ENCODE measurements at regions not wholly inside any gene's neighbourhood (a gene's known extent, or its start where the extent isn't known, plus 50 kb on each side); places are given as distances from the start of the nearest gene placed in this dataset.
"Not testable (repeated sequence)": the region's sequence is repeated elsewhere in the genome, so short reads cannot be mapped to it uniquely, and the experiment has no call there.

DNA sequence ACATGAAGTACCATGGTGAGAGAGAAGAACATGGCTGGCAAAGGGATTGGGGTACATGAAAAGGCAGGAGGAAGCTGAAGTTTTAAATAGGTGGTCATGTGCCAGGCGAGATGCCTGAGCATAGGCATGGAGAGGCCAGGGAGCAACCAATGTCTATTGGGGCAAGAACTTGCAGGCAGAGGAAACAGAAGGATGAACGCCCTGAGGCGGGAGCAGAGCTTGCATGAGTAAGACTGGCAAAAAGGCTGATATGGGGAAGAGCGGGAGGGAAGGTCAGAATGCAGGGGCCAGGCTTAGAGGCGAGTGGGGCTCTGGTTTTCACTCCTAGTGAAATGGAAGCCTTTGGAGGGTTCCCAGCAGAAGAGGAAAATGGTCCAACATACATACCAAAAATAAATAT lies 52.5 kb upstream of the VSTM5 start:
- Mint-ChIP-seq H3K4me3 (no peak overlapping the region), H3K36me3 (no peaks in the 10 kb centered on the region), H3K4me1 (no peaks in the 10 kb centered on the region), H3K27me3 (peaks cover 9 to 52% (median 24%) of the 10 kb centered on the region in 3 donors), H3K27ac (peak overlapping the region in 1 of 6 donors; percentile 70), H3K9me3 (peaks cover 0 to 19% (median 8%) of the 10 kb centered on the region in 7 donors)
- no peak for ATAC-seq (ENCODE audit: low read depth in 2 of 2)
- no peak for DNase-seq

DNA sequence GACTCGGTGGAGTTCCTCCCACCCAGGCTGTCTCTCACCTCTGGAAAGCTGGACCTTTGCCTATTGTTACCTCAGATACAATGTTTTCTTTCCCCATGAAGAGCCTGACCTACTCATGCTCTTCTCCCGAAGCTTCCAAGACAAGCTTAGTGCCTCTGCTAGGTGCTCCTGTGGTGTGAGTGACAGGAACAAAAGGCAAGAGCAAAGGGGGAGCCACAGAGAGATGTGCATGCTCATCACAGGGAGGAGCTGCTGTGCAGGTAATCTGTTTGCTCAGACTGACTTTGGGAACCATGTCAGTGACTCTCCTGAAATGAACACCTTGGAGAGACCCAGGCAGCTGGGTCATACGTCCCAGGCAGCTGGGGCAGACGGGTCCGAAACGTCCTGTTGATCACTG lies 53.6 kb upstream of the VSTM5 start:
- Mint-ChIP-seq H3K27ac (no peak overlapping the region), H3K4me1 (no peaks in the 10 kb centered on the region), H3K36me3 (no peaks in the 10 kb centered on the region), H3K27me3 (peaks cover 5 to 41% (median 17%) of the 10 kb centered on the region in 3 donors), H3K9me3 (peaks cover 0 to 14% (median 6%) of the 10 kb centered on the region in 7 donors), H3K4me3 (no peak overlapping the region)
- ATAC-seq (ENCODE audit: low read depth in 2 of 2) (no peak), DNase-seq (no peak)

- H3K4me3 Mint-ChIP-seq: no peak overlapping the region
- peaks cover 0 to 9% (median 5%) of the 10 kb centered on the region in 7 donors for H3K9me3 Mint-ChIP-seq
- H3K4me1 Mint-ChIP-seq: no peaks in the 10 kb centered on the region
- DNase-seq: no peak
- no peak overlapping the region for H3K27ac Mint-ChIP-seq
- no peaks in the 10 kb centered on the region for H3K36me3 Mint-ChIP-seq
- peaks cover 5 to 35% (median 17%) of the 10 kb centered on the region in 3 donors for H3K27me3 Mint-ChIP-seq
- no peak for ATAC-seq (ENCODE audit: low read depth in 2 of 2)
Observed at GRCh38 chr11:93904716-93905115, 54.3 kb upstream of the VSTM5 start.

DNA sequence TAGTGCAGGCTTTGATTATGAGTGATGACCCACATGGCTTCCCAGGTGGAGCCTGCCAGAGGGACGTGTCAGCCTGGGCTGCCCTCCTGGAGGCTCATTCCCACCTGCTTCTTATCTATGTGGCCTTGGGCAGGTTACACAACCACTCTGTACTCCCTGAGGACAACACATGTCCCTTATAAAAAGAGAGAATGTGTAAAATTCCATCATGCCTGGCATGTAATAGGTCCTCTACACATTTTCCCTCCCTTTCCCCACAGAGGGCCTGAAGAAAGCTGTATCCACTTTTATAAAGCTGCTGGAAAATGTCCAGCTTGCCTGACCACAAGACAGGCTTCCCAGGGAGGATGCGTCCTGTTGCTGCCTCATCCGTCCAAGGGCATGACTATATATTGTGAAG lies 55.0 kb upstream of the VSTM5 start:
- Mint-ChIP-seq H3K27me3 (peaks cover 5 to 30% (median 17%) of the 10 kb centered on the region in 3 donors), H3K9me3 (peaks cover 0 to 8% (median 2%) of the 10 kb centered on the region in 7 donors), H3K4me3 (no peak overlapping the region), H3K4me1 (no peaks in the 10 kb centered on the region), H3K36me3 (no peaks in the 10 kb centered on the region), H3K27ac (no peak overlapping the region)
- no peak for ATAC-seq (ENCODE audit: low read depth in 2 of 2)
- no peak for DNase-seq

DNA sequence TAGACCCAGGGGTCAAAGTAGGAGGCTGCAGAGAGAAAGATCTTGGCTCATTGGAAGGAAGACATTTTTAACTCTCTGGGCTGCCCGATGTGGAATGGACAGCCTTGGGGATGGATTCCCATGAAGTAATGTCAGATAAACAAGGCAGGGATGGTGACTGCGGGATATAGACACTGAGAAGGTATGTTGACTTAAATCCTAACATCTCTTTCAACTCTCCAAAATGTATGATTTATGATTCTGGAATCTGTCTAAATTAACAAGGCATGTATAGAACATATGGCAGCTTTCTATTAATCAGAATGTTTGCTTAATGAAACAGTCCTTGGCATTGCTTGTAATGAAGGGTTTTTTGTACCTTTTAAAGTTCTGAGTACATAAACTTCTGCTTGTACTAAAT lies 56.1 kb upstream of the VSTM5 start:
- ATAC-seq (ENCODE audit: low read depth in 2 of 2): no peak
- H3K4me1 Mint-ChIP-seq: no peaks in the 10 kb centered on the region
- no peak for DNase-seq
- no peak overlapping the region for H3K4me3 Mint-ChIP-seq
- peaks cover 5 to 21% (median 17%) of the 10 kb centered on the region in 3 donors for H3K27me3 Mint-ChIP-seq
- H3K27ac Mint-ChIP-seq: no peak overlapping the region
- H3K9me3 Mint-ChIP-seq: peaks cover 0 to 2% (median 0%) of the 10 kb centered on the region in 7 donors
- H3K36me3 Mint-ChIP-seq: no peaks in the 10 kb centered on the region

GRCh38 chr11:93907901-93908300 lies 57.5 kb upstream of the VSTM5 start:
- ATAC-seq (ENCODE audit: low read depth in 2 of 2): no peak
- Mint-ChIP-seq H3K36me3 (no peaks in the 10 kb centered on the region), H3K27ac (no peak overlapping the region), H3K4me3 (peak overlapping the region in 1 of 8 donors; percentile 50), H3K27me3 (peaks cover under 1 to 16% (median 11%) of the 10 kb centered on the region in 3 donors), H3K4me1 (no peaks in the 10 kb centered on the region), H3K9me3 (no peaks in the 10 kb centered on the region)
- no peak for DNase-seq

DNA sequence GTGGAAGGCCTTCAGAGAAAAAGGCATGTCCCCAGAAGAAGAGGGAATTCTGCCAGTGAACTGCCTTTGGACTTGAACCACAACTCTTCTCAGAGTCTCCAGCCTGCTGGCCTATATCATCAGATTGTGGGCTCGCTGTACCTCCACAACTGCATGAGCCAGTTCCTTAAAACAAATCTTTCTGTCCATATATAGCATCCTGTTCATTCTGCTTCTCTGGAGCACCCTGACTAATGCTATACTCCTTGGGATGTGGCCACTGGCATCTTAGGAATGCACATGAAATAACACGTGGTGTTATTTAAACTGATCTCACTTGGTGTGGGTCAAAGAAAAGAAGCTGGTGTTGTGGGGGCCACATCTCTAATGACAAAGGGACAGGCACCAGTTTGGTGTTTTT lies 58.3 kb upstream of the VSTM5 start:
- ATAC-seq (ENCODE audit: low read depth in 2 of 2) (no peak), DNase-seq (no peak)
- Mint-ChIP-seq H3K4me3 (no peak overlapping the region), H3K4me1 (no peaks in the 10 kb centered on the region), H3K36me3 (no peaks in the 10 kb centered on the region), H3K27me3 (peaks cover 0 to 12% (median 5%) of the 10 kb centered on the region in 3 donors), H3K9me3 (no peaks in the 10 kb centered on the region), H3K27ac (no peak overlapping the region)

DNA sequence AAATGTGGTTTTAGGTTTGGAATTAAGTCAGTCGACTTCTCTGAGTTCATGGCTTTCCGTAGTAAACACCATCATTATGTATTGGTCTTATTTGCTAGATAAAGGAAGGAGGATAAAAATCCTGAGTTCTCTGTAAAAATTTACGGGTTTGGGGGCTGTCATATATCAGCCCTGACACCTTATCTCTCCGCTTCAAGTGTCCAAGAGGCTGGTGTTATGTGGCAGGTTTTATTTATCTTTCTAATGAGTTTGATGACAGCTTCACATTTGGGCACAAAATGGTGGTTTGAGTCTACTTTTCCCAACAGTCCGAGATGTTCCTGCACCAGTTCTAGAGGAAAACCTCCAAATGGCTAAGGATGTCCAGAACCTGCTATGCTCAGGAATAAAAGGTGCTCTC lies 67.3 kb upstream of the VSTM5 start:
- H3K27me3 Mint-ChIP-seq: peaks cover 24 to 59% (median 44%) of the 10 kb centered on the region in 3 donors
- no peak overlapping the region for H3K27ac Mint-ChIP-seq
- DNase-seq: no peak
- no peak for ATAC-seq (ENCODE audit: low read depth in 2 of 2)
- H3K4me1 Mint-ChIP-seq: peaks cover 0 to 4% (median 0%) of the 10 kb centered on the region in 3 donors
- no peak overlapping the region for H3K4me3 Mint-ChIP-seq
- peaks cover 0 to 10% (median 3%) of the 10 kb centered on the region in 7 donors for H3K9me3 Mint-ChIP-seq
- H3K36me3 Mint-ChIP-seq: peaks cover 0 to 6% of the 10 kb centered on the region in 2 donors

GRCh38 chr11:93921695-93922468 lies 71.5 kb upstream of the VSTM5 start:
- peak; percentile 0 for DNase-seq
- peaks cover 0 to 6% of the 10 kb centered on the region in 2 donors for H3K36me3 Mint-ChIP-seq
- H3K27me3 Mint-ChIP-seq: peaks cover 31 to 63% (median 47%) of the 10 kb centered on the region in 3 donors
- H3K4me3 Mint-ChIP-seq: no peak overlapping the region
- H3K27ac Mint-ChIP-seq: no peak overlapping the region
- ATAC-seq (ENCODE audit: low read depth in 2 of 2): no peak
- H3K4me1 Mint-ChIP-seq: peaks cover 0 to 4% (median 0%) of the 10 kb centered on the region in 3 donors
- peaks cover 0 to 26% (median 9%) of the 10 kb centered on the region in 7 donors for H3K9me3 Mint-ChIP-seq

GRCh38 chr11:93922830-93923229 lies 72.4 kb upstream of the VSTM5 start:
- Mint-ChIP-seq H3K27me3 (peaks cover 31 to 59% (median 38%) of the 10 kb centered on the region in 3 donors), H3K4me3 (no peak overlapping the region), H3K36me3 (peaks cover 0 to 6% of the 10 kb centered on the region in 2 donors), H3K4me1 (peaks cover 0 to 4% (median 0%) of the 10 kb centered on the region in 3 donors), H3K27ac (no peak overlapping the region), H3K9me3 (peaks cover 0 to 27% (median 11%) of the 10 kb centered on the region in 7 donors)
- DNase-seq (no peak), ATAC-seq (ENCODE audit: low read depth in 2 of 2) (no peak)

- H3K4me3 Mint-ChIP-seq; ATAC-seq (ENCODE audit: low read depth in 2 of 2); H3K27ac Mint-ChIP-seq; H3K4me1 Mint-ChIP-seq; DNase-seq; H3K36me3 Mint-ChIP-seq: not testable (repeated sequence)
- peaks cover 0 to 32% (median 11%) of the 10 kb centered on the region in 7 donors for H3K9me3 Mint-ChIP-seq
- peaks cover 8 to 34% (median 14%) of the 10 kb centered on the region in 3 donors for H3K27me3 Mint-ChIP-seq
Observed at GRCh38 chr11:93926099-93926498, 75.7 kb upstream of the VSTM5 start.

- H3K27ac Mint-ChIP-seq: no peak overlapping the region
- no peak overlapping the region for H3K4me3 Mint-ChIP-seq
- H3K27me3 Mint-ChIP-seq: peaks cover 5 to 22% (median 9%) of the 10 kb centered on the region in 3 donors
- H3K36me3 Mint-ChIP-seq: no peaks in the 10 kb centered on the region
- no peak for DNase-seq
- no peaks in the 10 kb centered on the region for H3K4me1 Mint-ChIP-seq
- no peak for ATAC-seq (ENCODE audit: low read depth in 2 of 2)
- H3K9me3 Mint-ChIP-seq: peaks cover 0 to 23% (median 11%) of the 10 kb centered on the region in 7 donors
Observed at GRCh38 chr11:93929407-93929806, 79.0 kb upstream of the VSTM5 start.

- H3K9me3 Mint-ChIP-seq: peaks cover 0 to 4% (median 0%) of the 10 kb centered on the region in 7 donors
- H3K4me3 Mint-ChIP-seq: no peak overlapping the region
Observed at GRCh38 chr11:93933230-93933629, 82.8 kb upstream of the VSTM5 start.

DNA sequence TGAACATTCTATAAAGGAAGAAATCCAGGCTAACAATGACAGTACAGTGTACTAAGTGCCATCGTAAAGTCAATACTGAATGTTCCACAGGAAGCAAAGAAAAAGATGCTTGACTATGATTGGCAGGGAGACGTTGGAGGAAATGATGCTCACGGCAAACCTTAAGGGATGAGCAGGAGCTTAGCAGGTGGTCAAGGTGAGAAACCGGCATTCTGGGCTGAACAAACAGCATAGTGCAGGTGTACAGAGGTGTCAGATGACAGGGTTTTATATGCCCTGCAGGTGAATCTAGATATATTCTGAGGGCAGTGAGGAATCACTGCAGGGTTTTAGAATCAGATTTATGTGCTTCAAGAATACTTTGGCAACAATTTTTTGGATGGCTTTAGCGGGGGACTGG lies 85.3 kb upstream of the HEPHL1 start:
- no peak overlapping the region for H3K4me3 Mint-ChIP-seq
- H3K27me3 Mint-ChIP-seq: peaks cover 10 to 20% (median 19%) of the 10 kb centered on the region in 3 donors
- DNase-seq: no peak
- H3K27ac Mint-ChIP-seq: no peak overlapping the region
- no peaks in the 10 kb centered on the region for H3K4me1 Mint-ChIP-seq
- no peak for ATAC-seq (ENCODE audit: low read depth in 2 of 2)
- peaks cover 0 to 2% (median 0%) of the 10 kb centered on the region in 7 donors for H3K9me3 Mint-ChIP-seq
- no peaks in the 10 kb centered on the region for H3K36me3 Mint-ChIP-seq

More at GRCh38 chr11:93933230-93933629, 82.8 kb upstream of the VSTM5 start:
- H3K36me3 Mint-ChIP-seq: no peaks in the 10 kb centered on the region
- DNase-seq: no peak
- ATAC-seq (ENCODE audit: low read depth in 2 of 2): no peak
- no peak overlapping the region for H3K27ac Mint-ChIP-seq
- peaks cover 10 to 20% (median 11%) of the 10 kb centered on the region in 3 donors for H3K27me3 Mint-ChIP-seq
- no peaks in the 10 kb centered on the region for H3K4me1 Mint-ChIP-seq
